Adrenal gland (tissue), 5 donors: ENCODE measurements at regions not wholly inside any gene's neighbourhood (a gene's known extent, or its start where the extent isn't known, plus 50 kb on each side); places are given as distances from the start of the nearest gene placed in this dataset.

Experiments
- CTCF ChIP-seq, 6 experiments: fragments of 450-650 bp in 4 of 6; fragments of 200-600 bp in 2 of 6; sonication (generic) in 1 of 6; IDR thresholded peaks; 1 replicate in 5 of 6; 2 replicates in 1 of 6; pipeline versions ENCODE4 v1.5.1 to v1.8.0; 2016 to 2021; ENCODE audit warnings: antibody characterized with exemption in 6 of 6, mild to moderate bottlenecking in 2 of 6, moderate library complexity in 1 of 6
- POLR2A ChIP-seq, 2 donors: fragments of 450-650 bp; IDR thresholded peaks; one replicate each; pipeline ENCODE4 v1.6.1; 2017; ENCODE audit warnings: antibody characterized with exemption in 2 of 2, mild to moderate bottlenecking in 2 of 2, moderate library complexity in 1 of 2
- donor health status: DM: no; HTN: no; CAD: no.

DNA sequence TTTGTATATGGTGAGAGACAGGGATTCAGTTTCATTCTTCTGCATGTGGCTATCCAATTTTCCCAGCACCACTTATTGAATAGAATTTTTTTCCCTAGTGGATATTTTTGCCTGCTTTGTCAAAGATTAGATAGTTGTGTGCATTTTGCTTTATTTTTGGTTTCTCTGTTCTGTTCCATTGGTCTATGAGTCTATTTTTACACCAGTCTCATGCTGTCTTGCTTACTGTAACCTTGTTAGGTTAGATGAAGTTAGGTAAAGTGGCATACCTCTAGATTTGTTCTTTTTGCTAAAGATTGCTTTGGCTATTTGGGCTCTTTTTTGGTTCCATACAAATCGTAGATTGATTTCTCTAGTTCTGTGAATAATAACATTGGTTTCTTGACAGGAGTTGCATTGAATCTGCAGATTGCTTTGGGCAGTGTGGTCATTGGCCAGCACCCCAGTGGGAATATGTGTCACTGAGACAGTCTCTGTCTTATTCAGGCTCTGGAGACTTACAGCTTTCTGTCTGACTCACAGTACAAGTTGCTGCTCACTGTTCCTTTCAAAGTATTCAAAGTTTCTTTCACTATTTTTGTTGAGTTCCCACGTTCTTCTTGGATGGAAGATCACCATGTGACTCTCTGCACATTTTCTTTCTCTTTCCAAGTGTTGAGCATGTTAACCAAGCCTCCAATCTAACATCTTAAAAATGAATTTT, 709.1 kb downstream of the CDH11 start:
- no peak for TF ChIP-seq POLR2A (IDR thresholded peaks at IDR 0.05)
- no peak for TF ChIP-seq CTCF (IDR thresholded peaks at IDR 0.05)
